GM21526 (cell line): ENCODE measurements at regions not wholly inside any gene's neighbourhood (a gene's known extent, or its start where the extent isn't known, plus 50 kb on each side); places are given as distances from the start of the nearest gene placed in this dataset.
"Not testable (repeated sequence)": the region's sequence is repeated elsewhere in the genome, so short reads cannot be mapped to it uniquely, and the experiment has no call there.

Source experiments
- ATAC-seq: cut with Tn5 transposase; IDR thresholded peaks from one replicate; pipeline ENCODE4 v1.9.1; 2021; ENCODE audit warnings: moderate library complexity; ENCODE audit not compliant: unreplicated experiment, low FRiP score

GRCh38 chr16:65559846-65560245 is 438.0 kb upstream of the CDH11 start:
- no peak for ATAC-seq

DNA sequence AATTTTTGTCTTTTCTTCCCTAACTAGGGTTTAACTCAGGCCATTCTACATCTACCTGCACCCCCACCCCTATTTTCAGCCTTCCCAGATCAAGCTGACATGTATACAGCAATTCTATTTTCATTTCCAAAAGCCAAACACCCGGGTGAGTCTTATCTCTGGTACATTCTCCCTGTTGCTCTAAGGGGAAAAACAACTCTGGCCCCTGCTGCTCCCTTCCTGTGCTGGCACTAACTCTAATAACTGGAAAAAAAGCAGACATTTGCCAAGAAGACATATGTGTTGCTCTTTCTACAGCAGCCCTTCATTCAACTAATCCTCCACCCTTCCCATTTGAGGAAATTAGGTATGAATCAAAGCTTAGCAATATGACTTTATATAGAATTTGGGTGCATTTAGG is 427.8 kb upstream of the CDH11 start:
- ATAC-seq = not testable (repeated sequence)

- no peak for ATAC-seq
These were observed 426.6 kb upstream of the CDH11 start for GRCh38 chr16:65548470-65548869.

DNA sequence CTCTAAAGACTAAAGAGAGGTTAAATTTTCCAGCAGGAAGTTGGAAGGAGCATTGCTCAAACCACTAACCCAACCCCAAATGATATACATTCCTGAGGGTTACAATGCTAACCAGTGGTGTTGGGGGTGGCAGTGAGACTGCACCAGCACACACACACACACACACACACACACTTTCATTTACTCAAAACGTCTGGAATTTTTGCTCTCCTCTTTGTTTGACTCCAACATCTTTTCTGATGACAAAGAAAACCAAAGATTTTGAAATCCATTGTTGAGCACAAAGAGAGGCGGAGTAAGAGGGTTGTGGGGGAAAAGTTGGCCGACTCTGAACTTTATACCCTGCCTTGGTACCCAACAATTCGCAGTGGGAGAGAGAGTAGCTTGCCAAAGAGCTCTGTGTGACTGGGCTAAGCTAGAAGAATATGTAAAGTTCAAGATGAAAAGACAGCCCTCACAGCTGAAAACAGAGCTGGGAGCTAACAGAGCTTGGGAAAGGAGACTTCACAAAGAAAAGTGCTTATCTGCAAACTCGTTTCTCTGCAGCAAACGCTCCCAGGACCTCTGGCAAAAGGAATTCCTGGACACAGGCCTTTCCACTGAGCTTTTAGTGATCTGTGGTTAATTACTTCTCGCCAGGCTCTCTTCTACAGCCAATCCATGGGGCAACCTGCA is 426.0 kb upstream of the CDH11 start:
- no peak for ATAC-seq

DNA sequence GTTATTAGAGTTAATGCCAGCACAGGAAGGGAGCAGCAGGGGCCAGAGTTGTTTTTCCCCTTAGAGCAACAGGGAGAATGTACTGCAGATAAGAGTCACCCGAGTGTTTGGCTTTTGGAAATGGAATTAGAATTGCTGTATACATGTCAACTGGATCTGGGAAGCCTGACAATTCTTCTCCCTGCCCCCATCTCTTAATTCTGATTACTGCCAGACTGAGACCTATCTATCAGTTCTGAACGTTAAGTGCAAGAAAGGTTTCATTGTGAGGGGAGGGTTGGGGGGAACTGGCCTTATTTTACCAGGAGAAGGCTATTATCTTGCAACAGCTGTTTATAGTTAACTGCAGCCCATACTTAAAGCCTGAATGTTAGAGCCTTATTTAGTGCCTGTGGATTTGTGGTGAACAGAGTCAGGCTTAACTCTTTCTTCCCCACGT is 424.5 kb upstream of the CDH11 start:
- ATAC-seq = no peak

- ATAC-seq = no peak
These were observed 423.6 kb upstream of the CDH11 start for GRCh38 chr16:65545413-65545956.

- no peak for ATAC-seq
These were observed 422.2 kb upstream of the CDH11 start for GRCh38 chr16:65543781-65544740.

DNA sequence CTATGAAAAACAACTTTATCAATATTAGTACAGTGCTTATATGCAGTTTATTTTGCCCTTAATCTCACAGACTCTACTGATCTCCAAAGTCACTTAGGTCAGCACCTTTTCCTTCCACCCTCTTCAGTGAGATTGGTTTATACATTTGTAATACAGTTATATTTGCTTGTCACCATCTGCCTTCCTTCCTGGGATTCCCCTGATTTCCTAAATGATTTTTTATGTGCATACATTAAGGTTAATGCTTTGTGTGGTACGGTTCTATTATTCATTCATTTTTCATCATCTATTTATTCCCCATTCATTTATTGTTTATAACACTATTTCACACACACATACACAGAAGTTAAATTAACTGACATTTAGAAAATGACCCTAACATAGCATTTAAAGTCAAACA is 419.8 kb upstream of the CDH11 start:
- no peak for ATAC-seq

DNA sequence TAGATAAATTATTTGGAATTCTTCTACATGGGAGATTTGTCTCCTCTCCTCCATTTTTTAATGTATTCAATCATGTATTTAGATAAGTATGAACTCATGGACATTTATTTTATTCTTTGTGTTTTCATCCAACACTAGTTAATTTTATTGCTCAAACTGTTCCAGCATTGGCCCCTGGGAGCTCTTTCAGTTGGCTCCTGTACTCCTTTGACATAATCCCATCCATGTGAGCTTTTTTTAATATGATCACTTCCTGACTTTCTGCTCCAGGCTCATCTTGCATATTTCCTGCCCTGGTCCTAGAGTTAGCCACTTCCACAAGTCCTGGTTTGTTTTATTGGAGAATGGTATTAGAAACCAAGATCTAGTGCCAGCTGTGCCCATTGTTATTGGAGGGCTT is 419.0 kb upstream of the CDH11 start:
- ATAC-seq = no peak

GRCh38 chr16:65538976-65539375 is 417.1 kb upstream of the CDH11 start:
- ATAC-seq = no peak

GRCh38 chr16:65537336-65537735 is 415.5 kb upstream of the CDH11 start:
- ATAC-seq = no peak

DNA sequence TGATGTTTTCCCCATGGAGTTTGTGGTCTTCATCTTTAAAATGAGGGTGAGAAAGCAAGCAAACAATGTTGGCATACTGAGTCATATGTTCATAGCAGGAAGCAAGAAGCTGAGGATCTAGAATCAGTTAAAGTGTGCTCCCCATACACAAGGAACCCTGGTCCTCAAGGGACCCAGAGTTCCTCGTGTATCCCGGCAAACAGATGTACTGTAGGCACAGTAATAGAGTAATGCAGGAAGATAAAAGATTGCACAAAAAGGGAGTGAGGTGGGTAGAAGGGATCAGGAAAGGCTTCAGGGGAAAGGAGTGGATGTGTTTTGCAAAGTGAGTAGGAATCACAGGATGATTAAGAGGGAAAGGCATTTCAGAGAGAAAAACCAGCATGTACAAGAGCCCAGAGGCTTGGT is 412.3 kb upstream of the CDH11 start:
- no peak for ATAC-seq

DNA sequence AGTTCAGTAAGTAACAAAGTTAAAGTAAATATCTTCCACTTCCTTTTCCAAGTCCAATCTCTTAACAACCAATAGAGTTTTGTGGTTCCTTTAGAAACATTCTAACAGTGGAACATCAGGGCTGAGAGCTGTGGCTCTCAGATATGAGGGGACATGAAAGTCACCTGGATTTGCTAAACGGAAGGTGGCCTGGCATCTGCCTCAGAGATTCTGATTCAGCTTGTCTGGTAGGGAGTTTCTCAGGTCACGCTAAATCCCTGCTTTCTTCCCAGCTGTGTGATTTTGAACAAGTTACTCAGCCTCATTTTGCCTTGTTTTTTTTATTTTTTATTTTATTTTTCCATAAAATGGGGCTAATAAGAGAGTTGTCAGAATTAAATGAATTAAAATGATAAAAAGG is 411.0 kb upstream of the CDH11 start:
- ATAC-seq = no peak

GRCh38 chr16:65532258-65532657 is 410.4 kb upstream of the CDH11 start:
- ATAC-seq = no peak

- no peak for ATAC-seq
These were observed 409.6 kb upstream of the CDH11 start for GRCh38 chr16:65531475-65531874.

DNA sequence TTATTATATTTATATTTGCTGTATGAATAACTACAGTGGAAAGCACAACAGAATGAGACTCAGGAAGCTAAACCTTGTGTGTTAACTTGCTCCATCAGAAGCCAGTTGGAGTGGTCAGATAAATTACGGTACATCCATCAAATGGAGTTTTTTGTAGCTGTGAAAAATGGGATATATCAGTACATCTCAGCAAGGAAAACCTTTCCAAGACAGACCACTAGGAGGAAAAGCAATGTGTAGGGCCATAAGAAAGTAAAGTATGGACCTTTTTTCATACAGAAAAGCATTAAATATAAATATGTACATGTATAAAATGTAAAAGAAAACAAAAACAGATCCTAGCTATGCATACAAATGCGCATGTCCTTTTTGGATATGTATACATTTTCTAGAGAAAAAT is 403.8 kb upstream of the CDH11 start:
- ATAC-seq = no peak

GRCh38 chr16:65524997-65525396 is 403.1 kb upstream of the CDH11 start:
- no peak for ATAC-seq

DNA sequence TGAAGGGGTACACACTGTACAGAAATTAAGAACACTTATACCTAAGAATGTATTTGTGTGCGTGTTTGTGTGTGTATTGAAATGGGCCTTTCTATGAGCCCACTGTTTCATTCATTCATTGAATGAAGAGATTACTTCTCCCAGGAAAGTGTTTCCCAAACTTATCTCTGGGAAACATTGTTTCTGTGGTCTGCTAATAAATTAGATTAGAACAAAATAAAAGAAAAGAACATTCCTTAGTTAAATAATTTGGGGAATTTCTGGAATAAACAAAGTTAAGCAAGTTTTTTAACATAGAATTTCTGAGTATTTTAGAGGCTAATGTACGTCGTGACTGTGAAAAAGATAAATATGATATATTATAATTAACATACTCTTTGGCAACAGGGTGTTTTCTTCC is 402.4 kb upstream of the CDH11 start:
- no peak for ATAC-seq

GRCh38 chr16:65523283-65523944 is 401.6 kb upstream of the CDH11 start:
- ATAC-seq = no peak

DNA sequence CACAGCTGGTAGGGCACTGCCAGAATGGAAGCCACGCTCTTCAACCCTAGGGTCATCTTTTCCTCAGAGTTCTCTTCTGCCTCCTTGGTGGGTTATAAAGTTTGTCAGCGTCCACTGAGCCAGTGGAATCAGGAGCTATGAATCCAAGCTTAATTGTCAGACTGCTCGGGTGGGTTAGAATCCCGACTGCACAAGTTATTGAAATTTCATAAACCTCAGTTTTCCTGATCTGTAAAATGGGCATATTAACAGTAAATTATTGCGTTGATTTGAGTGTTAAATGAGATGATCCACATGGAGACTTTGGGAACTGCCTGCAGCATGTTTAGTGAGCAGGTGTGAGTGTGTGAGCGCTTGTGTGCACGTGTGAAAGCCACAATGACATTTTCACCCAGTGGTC is 400.5 kb upstream of the CDH11 start:
- ATAC-seq = no peak
